Smooth muscle cell (in vitro differentiated cells): ENCODE measurements at regions not wholly inside any gene's neighbourhood (a gene's known extent, or its start where the extent isn't known, plus 50 kb on each side); places are given as distances from the start of the nearest gene placed in this dataset.

ENCODE experiments used
- DNase-seq: peaks from one replicate; lab custom pipeline; 2025; ENCODE audit not compliant: unreplicated experiment; lab: John Stamatoyannopoulos, UW
- H2AFZ ChIP-seq: fragments of 200-600 bp; sonication (generic); 2 replicates; pipeline ENCODE4 v1.6.0; 2016; ENCODE audit warnings: antibody characterized with exemption, low read depth, mild to moderate bottlenecking
- H3F3A ChIP-seq: fragments of 200-600 bp; sonication (generic); 2 replicates; pipeline ENCODE4 v1.6.0; 2017; ENCODE audit warnings: antibody characterized with exemption, low read depth
- H3K27ac ChIP-seq: fragments of 200-600 bp; sonication (generic); 2 replicates; pipeline ENCODE4 v1.5.1; 2016; ENCODE audit warnings: low read depth, mild to moderate bottlenecking
- H3K27me3 ChIP-seq: fragments of 200-600 bp; sonication (generic); 2 replicates; pipeline ENCODE4 v1.6.1; 2016; ENCODE audit warnings: low read depth, mild to moderate bottlenecking
- H3K36me3 ChIP-seq: fragments of 200-600 bp; sonication (generic); 2 replicates; pipeline ENCODE4 v1.5.1; 2016; ENCODE audit warnings: low read depth
- H3K4me1 ChIP-seq: fragments of 200-600 bp; sonication (generic); 2 replicates; pipeline ENCODE4 v1.5.1; 2016; ENCODE audit warnings: low read depth
- H3K4me2 ChIP-seq: fragments of 200-600 bp; sonication (generic); 2 replicates; pipeline ENCODE4 v1.6.0; 2016; ENCODE audit warnings: mild to moderate bottlenecking
- H3K4me3 ChIP-seq: fragments of 200-600 bp; sonication (generic); 2 replicates; pipeline ENCODE4 v1.5.1; 2016; ENCODE audit warnings: mild to moderate bottlenecking
- H3K79me2 ChIP-seq: fragments of 200-600 bp; sonication (generic); 2 replicates; pipeline ENCODE4 v1.6.0; 2016; ENCODE audit warnings: low read depth, mild to moderate bottlenecking
- H3K9ac ChIP-seq: fragments of 200-600 bp; sonication (generic); 2 replicates; pipeline ENCODE4 v1.6.0; 2016; ENCODE audit warnings: low read depth
- H3K9me3 ChIP-seq: fragments of 200-600 bp; sonication (generic); replicated peaks from 2 replicates; pipeline ENCODE4 v1.5.1; 2016; ENCODE audit warnings: low read depth
- H4K20me1 ChIP-seq: fragments of 200-600 bp; sonication (generic); 2 replicates; pipeline ENCODE4 v1.6.0; 2016; ENCODE audit warnings: low read depth
- WGBS: methylation state at CpG from one replicate; pipeline ENCODE4 v1.1.7; 2016; ENCODE audit warnings: low lambda C conversion rate; 5-methylcytosine and 5-hydroxymethylcytosine counted together
- TF ChIP-seq, protein P1 (sequence below): fragments of 200-600 bp; sonication (generic); IDR thresholded peaks from 2 replicates; pipeline ENCODE4 v1.5.1; 2017; ENCODE audit warnings: borderline replicate concordance, mild to moderate bottlenecking, antibody characterized with exemption; ENCODE audit not compliant: insufficient read depth, poor library complexity, severe bottlenecking

DNA sequence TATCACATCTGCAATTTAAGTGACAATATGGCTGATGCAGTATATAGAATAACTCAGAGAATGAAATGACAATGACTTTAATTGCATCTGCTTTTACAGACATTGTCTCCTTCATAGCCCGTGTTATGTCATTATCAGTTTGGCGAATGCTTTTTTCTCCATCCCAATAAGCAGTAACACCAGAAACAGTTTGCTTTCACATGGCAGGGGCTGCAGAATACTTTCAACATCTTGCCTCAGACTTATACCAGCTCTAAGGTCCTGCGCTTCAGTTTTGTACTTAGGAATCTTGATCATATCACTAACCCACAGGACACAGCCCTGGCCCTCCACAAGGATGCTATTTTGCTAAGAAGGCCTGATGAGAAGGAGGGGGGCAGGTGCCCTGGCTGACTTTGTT lies 49.9 kb upstream of the SPESP1 start:
- 94% methylated on average over 3 of the region's 3 CpGs for WGBS
- no peak overlapping the region for H3K27ac ChIP-seq
- no peaks in the 10 kb centered on the region for H3F3A ChIP-seq
- H3K9ac ChIP-seq = no peak overlapping the region
- H3K4me1 ChIP-seq = no peaks in the 10 kb centered on the region
- no peak overlapping the region for H3K4me3 ChIP-seq
- no peaks in the 10 kb centered on the region for H4K20me1 ChIP-seq
- H3K79me2 ChIP-seq = no peaks in the 10 kb centered on the region
- H3K27me3 ChIP-seq = no peaks in the 10 kb centered on the region
- H3K36me3 ChIP-seq = no peaks in the 10 kb centered on the region
- no peak overlapping the region for H3K4me2 ChIP-seq
- DNase-seq = no peak
- no peak overlapping the region for H2AFZ ChIP-seq
- TF ChIP-seq, protein P1, sequence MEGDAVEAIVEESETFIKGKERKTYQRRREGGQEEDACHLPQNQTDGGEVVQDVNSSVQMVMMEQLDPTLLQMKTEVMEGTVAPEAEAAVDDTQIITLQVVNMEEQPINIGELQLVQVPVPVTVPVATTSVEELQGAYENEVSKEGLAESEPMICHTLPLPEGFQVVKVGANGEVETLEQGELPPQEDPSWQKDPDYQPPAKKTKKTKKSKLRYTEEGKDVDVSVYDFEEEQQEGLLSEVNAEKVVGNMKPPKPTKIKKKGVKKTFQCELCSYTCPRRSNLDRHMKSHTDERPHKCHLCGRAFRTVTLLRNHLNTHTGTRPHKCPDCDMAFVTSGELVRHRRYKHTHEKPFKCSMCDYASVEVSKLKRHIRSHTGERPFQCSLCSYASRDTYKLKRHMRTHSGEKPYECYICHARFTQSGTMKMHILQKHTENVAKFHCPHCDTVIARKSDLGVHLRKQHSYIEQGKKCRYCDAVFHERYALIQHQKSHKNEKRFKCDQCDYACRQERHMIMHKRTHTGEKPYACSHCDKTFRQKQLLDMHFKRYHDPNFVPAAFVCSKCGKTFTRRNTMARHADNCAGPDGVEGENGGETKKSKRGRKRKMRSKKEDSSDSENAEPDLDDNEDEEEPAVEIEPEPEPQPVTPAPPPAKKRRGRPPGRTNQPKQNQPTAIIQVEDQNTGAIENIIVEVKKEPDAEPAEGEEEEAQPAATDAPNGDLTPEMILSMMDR = no peak
- no peaks in the 10 kb centered on the region for H3K9me3 ChIP-seq
